ENCODE measurements at regions not wholly inside any gene's neighbourhood (a gene's known extent, or its start where the extent isn't known, plus 50 kb on each side); places are given as distances from the start of the nearest gene placed in this dataset.
"Not testable (repeated sequence)": the region's sequence is repeated elsewhere in the genome, so short reads cannot be mapped to it uniquely, and the experiment has no call there.

DNA sequence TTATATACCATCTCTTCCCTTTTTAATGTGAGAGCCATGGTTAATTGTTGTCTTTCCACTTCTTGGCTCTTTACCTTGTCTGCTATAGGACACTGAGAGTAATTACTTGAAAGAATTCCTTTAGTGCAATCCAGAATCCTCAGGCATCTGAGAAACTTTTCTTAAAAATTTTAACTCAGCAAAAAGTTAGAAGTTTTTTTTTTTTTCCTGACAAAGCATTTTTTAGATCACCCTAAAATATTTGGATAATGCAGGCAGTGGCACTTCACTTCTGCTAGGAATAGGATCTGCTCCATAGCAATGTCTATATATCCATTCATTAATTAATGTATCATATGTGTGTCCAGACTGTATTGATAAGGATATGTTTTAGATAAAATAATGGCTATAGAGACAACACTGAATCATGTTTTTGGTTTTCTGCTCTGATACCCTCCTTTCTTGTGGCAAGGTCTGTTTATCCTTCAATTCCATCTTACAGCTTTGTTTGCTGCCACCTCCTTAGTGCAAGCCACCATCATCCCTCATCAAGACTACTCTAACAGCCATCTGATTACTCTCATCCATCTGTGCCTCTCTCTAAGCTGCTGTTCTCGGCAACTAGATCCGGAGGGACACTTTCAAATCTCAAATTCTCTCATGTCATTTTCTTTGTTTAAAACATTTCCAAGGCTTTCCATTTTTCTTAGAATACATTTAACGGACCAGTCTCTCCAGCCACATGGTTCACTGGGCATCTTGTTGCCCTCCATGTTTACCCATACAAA lies 563.5 kb downstream of the EDEM1 start:
- no peak for DNase-seq (ENCODE audit: low read depth)

DNA sequence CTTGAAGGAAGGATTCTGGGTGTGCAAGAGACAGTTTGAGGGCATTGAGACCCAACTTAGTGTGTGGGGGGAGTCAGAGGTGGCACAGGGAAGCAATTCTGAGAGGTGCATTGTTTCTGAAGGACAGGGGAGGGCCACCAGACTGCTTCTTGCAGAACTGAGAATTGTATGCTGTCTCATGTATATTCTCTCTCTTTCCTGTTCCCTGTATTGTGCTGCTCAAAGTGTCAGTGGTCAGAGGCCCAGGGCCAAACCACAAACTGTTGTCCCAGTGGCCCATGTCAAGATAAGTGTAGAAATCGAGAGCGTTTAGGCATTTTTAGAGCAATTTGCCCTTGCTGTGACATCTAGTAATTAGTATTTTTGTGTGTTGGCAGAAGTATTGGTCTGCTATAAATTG lies 567.1 kb downstream of the EDEM1 start:
- DNase-seq (ENCODE audit: low read depth), result no peak

DNA sequence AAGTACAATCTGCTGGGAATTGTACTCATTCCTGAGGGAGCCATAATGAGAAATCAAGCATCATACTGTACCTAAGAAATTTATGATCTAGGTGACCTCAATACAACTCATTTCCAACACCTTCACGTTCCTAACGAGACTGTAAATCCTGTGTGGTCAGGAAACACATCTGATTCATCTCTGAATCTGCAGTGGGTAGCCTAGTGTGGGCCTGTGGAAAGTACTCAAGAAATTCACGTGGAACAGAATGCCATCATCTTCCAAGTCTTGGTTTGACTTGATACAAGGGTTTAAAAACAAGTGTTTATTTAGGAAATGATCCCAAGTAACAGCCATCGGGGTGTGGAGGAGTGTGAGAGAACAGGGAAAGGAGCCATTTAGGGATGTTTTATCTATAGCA lies 568.9 kb downstream of the EDEM1 start:
- no peak for DNase-seq (ENCODE audit: low read depth)

DNA sequence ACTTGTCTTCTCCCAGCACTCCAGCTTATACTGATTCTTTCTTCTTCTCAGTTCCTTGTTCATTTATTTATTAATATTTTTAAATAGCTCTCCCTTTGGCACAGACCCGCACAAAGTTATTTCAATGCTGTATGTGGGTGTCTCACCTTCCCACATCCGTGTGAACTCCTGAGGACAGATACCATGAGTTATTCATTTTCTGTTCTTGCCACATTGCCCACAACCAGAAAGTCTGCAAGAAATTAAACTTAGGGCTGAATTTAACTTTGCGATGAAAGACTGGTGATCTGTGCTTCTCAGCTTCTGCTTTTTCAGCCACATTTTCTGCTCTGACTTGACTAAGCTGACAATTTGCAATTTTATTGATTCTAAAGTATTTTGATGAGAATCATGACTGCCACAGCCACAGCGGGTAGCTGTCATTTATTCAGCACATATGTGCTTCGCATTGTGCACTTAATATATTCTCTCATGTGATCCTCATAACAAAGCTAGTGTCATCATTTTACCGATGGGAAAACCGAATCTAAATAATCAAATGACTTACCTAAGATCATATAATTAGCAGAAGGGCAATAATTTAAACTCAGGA lies 569.8 kb downstream of the EDEM1 start:
- DNase-seq (ENCODE audit: low read depth), result no peak

DNA sequence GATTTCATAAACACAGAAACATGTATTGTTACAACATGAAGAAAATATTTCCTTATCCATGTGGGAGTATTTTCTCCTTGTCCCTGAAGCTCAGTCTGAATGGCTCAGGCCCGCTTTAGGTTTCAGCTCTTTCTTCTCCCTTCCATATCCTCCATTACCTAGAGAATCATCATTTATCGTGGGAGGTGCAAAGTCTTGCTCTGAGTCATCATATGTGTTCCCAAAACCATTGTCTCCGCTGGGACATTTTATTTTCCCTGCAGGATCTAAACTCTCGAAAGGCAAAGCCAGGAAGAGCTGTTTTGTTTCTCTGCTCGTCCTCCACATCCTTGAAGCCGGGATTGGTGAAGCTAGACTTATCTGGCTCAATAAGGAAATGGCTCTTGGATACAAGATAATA lies 571.2 kb downstream of the EDEM1 start:
- DNase-seq (ENCODE audit: low read depth), result no peak

DNA sequence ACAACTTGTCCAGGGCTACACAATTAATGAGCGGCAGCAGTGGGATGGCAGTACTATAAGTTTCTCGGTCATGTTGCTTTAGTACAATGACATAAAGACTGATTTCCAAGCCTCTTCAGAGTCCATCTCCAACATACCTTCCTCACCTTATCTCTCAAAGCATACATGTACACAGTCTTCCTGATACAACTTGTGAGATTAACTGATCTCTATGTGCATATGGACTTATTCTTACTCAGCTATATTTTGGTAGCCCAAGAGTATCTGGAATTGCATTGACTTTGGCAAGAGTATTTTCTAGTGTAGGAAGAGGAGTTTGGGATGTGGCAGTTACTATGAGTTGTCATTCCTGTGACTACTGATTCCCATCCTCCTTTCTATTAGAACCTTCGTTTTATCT lies 575.0 kb downstream of the EDEM1 start:
- DNase-seq (ENCODE audit: low read depth), result no peak

DNA sequence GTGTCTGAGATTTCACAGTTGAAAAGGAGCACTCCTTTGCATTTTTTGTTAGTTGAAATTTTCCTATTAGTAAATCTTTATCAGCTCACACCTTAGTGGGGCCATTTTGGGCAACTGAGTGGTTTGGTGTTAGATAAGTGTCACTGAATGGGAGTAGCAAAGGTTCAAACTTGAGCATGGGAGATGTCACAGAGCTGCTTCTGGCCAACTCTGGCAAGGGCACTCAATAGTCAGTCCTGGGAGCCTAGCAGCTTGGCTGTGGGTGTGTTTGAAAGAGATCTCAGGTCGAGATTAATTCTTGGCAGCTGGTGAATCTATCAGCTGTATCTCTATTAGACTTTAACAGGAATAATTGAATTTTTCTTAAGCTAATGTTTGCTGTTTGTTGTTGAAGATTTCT lies 579.3 kb downstream of the EDEM1 start:
- DNase-seq (ENCODE audit: low read depth), result no peak

DNA sequence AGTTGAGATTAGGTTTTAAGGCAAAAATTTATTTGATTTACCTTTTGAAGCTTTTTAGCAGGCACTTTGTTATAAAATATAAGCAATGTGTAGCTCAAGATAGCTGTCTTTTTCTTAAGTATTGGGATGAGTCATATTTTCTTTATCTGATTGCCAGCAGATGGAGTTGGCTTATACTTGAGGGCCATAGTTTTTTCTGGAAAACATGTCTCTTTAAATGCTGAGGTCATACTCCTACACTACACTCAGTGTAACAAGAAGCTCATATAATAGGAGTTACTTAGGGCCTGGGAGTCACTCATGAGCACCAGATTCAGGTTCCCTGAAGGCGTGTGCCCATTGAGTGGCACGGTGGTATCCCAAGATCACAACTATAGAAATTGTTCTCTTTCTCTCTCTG lies 579.8 kb downstream of the EDEM1 start:
- DNase-seq (ENCODE audit: low read depth), result no peak

DNA sequence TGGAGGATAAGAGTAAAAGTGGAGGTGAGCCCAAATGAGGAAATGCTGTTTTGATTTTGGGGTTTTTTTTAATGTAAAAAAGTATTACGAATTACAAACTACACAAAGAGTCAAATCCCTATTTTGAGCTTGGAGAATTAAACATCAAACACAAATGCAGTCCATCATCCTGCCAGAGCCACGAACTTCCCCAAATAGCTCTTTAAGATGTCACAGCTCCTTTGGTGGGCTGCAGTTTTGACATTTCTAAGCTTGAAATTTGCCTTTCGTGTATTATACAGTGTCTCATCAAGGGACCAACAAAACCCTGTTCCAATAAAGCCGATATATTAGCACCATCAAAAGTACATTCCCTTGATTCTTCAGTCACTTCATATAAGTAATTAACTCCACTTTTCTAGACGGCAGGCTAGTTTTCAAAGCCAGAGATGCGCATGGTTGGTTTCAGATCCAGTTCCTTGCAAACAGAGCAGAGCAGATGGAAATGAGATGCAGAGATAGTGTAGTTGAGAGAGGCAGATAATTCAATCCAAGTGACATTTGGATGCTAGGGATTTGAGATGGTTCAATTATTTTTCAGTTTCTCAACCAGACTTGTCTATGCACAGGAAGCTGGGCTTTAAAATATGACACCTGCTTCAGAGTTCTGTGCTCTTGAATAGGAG lies 580.9 kb downstream of the EDEM1 start:
- DNase-seq (ENCODE audit: low read depth), result no peak

DNA sequence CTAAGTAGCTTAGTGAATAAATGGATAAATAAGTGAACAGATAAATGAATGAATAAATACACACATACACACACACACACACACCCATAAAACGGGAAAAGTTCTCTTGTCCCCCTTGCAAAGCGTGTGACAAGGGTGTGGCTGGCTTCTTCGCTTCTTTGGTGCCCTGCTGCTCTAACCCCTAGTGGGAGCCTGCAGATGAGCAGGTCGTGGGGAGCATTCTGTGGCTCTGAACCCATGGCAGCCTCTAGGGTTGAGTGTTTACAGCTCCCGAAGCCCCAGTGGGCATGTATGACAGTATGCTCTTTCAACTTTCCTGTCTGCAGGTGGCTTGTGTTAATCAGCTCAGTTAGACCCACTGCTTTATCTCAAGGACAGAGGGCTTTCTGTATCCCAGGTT lies 582.3 kb downstream of the EDEM1 start:
- DNase-seq (ENCODE audit: low read depth), result no peak

DNA sequence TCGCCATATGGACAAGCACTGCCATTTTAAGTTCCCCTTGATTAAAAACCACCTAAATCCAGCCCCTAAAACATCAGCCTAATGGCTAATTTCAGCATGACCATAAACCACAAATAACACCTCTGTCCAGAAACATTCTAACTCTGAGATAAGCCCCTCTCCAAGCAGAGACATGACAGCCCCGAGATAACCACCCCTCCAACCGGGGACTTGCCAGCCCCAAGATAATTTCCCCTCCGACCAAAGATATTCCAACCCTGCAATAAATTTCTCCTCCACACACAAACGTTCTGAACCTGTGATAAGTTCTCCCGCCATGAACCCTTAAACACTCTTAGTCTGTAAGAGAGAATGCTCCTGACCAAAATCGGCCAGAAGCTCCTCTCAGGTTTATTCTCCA lies 586.8 kb downstream of the EDEM1 start:
- no peak for DNase-seq (ENCODE audit: low read depth)

DNA sequence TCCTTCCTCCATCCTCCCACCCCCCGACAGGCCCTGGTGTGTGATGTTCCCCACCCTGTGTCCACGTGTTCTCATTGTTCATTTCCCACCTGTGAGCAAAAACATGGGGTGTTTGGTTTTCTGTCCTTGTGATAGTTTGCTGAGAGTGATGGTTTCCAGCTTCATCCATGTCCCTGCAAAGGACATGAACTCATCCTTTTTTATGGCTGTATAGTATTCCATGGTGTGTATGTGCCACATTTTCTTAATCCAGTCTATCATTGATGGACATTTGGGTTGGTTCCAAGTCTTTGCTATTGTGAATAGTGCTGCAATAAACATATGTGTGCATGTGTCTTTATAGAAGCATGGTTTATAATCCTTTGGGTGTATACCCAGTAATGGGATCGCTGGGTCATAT lies 587.6 kb downstream of the EDEM1 start:
- DNase-seq (ENCODE audit: low read depth), result not testable (repeated sequence)

DNA sequence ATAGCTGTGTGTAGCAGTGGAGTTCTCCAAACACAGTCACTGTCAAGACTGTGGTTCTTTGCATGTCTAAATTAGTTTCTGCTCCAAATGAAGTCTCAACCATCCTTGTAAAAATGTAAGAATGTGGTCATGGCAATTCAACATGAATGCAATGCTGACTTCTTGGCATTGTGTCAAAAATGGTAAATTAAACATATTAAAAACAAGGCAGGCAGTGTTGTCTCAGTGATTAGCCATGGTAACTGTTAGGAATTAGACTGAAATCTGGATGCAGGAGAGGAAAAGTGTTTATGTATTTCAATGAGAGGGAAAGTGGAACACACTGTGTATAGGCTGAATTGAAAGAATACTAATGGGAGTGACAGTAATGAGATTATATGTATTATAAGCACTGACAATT lies 597.2 kb downstream of the EDEM1 start:
- DNase-seq (ENCODE audit: low read depth), result no peak

DNA sequence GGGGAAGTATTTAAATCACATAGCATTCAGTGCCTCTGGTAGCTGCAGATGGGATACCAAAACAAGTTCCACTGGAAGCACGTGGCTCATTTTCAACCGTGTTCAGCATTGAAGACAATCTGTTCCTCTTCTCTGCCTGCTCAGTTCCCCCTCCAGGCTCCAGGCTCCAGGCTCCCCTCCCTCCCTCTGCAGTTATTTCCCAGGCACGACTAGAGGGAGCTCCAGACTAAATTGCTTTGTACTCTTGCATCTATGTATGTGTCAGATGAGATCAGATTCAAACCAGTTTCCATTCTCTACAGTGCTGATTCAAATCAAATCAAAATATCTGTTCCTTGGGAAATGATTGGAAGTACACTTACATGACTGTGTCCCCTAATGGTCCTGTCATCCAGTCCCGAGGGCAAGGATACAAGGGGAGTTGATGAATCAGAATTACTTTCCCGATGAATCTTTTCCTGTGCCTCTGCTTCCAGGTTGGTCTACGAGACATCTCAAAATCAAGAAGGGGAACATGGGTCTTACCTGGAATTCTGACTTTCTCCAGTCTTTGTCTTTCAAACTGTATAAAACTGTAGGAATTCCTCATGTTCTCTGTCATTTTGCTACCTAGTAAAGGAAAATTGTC lies 600.5 kb downstream of the EDEM1 start:
- no peak for DNase-seq (ENCODE audit: low read depth)

DNA sequence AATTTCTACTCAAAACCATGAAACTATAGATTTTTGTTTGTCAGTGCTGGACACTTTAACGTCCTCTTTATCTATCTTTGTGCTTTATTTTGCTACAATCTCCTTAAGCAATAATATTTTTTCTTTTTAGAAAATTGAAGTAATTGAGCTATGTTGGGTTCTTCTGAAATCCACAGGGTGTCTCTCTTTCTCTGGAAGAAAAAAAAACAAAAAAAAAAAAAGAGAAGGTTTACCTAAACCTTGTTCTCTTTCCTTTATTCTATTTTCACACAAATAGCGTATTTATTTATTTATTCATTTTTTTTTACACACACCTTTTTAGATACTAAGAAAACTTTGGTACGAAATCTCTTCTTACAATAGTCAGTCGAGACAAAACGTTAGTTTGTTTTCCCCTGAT lies 601.0 kb downstream of the EDEM1 start:
- no peak for DNase-seq (ENCODE audit: low read depth)

DNA sequence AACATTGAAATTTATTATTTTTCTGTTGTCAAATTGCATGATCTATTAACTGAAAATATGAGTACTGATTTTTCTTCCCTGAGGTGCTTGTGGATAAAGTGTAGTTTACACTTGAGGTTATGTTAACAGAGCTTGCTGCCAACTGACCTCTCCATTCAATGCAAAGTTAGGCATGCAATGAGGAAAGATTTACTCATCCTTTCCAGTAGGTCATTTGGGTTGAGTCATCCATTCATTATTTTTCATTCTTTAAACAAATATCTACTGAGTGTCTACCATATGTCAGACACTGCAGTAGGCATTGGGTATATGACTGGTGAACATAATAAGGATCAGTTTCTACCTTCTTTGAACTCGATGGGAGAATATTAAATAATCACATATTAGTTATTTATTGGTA lies 604.1 kb downstream of the EDEM1 start:
- DNase-seq (ENCODE audit: low read depth), result no peak

DNA sequence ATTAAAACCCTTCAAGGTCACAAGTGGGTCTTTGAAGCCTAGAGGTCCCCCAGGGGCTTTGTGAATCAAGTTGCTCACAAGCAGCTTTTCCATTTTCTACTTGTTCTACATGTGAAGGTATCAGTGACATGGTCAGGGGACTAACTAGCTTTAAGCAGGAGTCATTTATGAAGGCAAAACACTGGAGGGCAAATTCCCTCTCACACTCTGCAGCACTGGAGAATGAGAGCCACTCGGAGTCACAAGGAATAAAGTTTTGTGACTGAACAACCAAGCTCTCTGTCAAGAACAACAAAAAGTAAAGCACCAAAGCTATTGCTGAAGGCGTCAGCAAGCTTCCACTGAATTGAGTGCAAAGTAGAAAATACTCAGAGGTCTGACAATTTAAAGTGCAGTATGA lies 609.0 kb downstream of the EDEM1 start:
- DNase-seq (ENCODE audit: low read depth), result no peak

DNA sequence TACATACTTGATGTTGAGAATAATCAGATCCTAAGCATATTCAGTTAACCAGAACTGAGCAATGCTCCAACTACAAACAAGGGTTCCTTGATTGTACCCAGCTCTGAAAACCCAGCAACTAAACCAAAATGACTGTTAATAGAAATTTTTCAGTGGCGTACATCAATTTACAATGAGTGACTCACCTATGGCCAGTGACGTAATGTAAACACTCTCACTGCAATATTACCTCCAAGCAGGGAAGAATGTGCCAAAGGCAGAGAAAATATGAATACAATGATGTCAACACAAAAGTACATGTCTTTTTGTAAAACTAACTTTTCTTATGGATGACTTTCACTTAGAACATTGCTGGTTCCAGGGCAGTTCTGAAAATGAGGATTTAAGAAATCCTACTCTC lies 611.3 kb downstream of the EDEM1 start:
- no peak for DNase-seq (ENCODE audit: low read depth)

DNA sequence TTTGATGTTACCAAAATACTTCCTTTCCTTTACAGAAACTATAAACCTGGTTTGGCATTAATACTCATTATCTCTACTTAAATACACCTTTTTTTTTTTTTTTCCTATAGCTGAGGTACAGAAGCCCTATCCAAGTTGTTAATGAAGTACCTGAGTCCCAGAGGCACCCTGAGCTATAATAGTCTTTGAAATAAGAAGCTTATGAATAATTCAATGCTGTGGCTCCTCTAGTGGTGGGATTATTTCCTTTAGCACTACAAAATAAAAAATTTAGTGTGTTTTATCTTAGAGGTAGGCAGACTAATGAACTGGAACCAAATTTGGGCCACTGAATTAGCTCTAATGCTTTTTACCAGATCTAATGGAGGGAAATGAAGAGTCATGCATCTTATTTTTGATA lies 611.9 kb downstream of the EDEM1 start:
- no peak for DNase-seq (ENCODE audit: low read depth)

DNA sequence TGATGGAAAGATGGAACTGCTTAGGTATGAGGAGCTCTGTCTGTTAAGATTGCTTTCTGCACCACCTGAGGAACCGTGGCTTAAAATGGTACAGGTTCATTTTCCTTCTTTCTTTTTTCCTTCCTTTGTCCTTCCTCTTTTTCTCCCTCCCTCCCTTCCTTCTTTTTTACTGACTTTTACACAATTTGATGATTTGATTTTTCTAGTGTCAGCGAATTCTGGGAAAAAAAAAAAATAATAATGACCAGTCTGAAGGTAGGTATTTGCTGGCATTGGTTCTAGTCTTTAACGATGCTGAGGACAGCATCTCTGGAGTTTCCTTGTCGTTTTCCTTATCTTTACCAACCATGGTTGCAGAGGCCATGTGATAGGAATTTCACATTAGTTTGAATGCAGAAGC lies 613.5 kb downstream of the EDEM1 start:
- no peak for DNase-seq (ENCODE audit: low read depth)

DNA sequence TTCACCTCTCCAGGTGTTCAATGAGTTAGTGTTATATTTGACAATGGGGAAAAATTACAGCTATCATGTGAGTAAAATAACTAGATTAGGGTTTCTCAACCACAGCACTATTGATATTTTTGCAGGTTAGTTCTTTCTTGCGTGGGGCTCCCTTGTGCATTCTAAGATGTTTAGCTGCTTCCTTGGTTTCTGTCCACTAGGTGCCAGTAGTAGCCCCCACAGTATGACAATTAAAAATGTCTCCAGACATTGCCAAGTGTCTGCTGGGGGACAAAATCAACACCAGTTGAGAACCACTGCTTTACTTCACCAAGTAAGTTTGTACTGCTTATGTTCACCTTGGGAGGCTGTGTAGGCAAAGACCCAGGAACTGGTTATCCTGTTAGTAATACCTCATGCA lies 618.7 kb downstream of the EDEM1 start:
- no peak for DNase-seq (ENCODE audit: low read depth)

DNA sequence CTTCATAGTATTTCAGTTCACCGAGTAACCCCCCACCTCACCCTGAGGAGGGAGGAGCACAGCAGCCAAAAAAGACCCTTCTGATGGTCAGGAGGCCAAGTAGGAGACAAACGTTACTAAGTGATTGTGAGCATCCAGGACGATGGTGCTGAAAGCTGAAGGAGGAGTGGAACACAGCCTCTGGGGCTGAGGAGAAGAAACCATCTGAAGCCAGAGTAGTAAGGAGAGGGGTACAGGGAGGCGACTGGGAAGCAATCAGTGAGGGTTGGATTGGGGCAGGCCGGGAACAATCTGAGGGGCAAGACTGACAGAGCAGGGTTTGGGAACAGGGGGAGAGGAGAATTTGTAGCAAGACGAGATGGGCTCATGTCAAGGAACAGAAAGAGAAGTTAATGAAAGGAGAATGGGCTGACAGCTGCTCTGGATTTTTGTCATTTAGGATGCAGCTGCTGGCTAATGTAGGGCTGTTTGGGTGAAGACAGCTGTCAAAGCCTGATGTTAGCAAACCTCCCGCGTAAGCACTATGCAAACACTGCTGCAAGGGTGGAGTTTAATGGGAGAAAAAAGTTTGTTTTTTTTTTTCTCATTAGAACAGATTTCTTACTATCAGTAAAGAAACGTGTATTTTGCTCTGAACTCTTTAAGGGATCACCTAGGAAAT lies 622.2 kb downstream of the EDEM1 start:
- DNase-seq (ENCODE audit: low read depth), result no peak

DNA sequence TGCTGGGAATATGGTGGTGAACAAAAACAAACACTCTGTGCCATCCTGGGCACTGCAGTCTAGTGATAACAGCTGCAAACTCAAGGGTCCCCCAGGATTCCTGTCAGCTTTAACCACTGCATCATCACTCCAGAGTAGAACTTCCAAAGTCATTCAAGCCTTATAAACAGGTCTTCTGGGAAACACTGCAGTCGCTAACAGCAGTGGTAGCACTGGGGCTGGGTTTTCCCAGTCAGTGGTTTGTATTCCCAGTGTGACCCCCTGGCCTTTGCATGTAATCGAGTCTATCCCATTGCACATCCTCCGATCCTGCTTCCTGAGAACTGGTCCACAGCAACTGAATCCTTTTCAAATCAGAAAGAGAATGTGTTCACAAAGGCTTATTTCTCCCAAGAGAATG lies 623.5 kb downstream of the EDEM1 start:
- DNase-seq (ENCODE audit: low read depth), result no peak
